LNCaP clone FGC (cell line): ENCODE measurements at regions not wholly inside any gene's neighbourhood (a gene's known extent, or its start where the extent isn't known, plus 50 kb on each side); places are given as distances from the start of the nearest gene placed in this dataset.

Source experiments
- DNase-seq: peaks from one replicate; pipeline ENCODE4 v3.0.0-alpha.2; 2011; ENCODE audit warnings: low read depth
- H3K4me3 ChIP-seq: 2 replicates; pipeline ENCODE4 v1.5.1; 2011; ENCODE audit warnings: mild to moderate bottlenecking, low read depth, low read length, control low read depth
- CTCF ChIP-seq: IDR thresholded peaks from 2 replicates; pipeline ENCODE4 v1.5.1; 2012; ENCODE audit warnings: mild to moderate bottlenecking; ENCODE audit not compliant: control insufficient read depth, insufficient read depth; ENCODE audit errors: extremely low read depth

- DNase-seq, result peak; percentile 31
- H3K4me3 ChIP-seq, result no peak overlapping the region
- TF ChIP-seq CTCF, result no peak
Observed at GRCh38 chr16:85306071-85306792, 194.0 kb upstream of the CIBAR2 start.

- TF ChIP-seq CTCF, result no peak
- H3K4me3 ChIP-seq, result no peak overlapping the region
- no peak for DNase-seq
Observed at GRCh38 chr16:85306793-85307551, 194.7 kb upstream of the CIBAR2 start.

GRCh38 chr16:85307552-85308364 is 195.5 kb upstream of the CIBAR2 start:
- no peak overlapping the region for H3K4me3 ChIP-seq
- no peak for DNase-seq
- no peak for TF ChIP-seq CTCF

GRCh38 chr16:85308611-85309540 is 196.6 kb upstream of the CIBAR2 start:
- TF ChIP-seq CTCF, result no peak
- DNase-seq, result no peak
- no peak overlapping the region for H3K4me3 ChIP-seq

- DNase-seq, result no peak
- no peak for TF ChIP-seq CTCF
- no peak overlapping the region for H3K4me3 ChIP-seq
Observed at GRCh38 chr16:85309656-85310587, 197.7 kb upstream of the CIBAR2 start.
